HG02571 (cell line): ENCODE measurements at regions not wholly inside any gene's neighbourhood (a gene's known extent, or its start where the extent isn't known, plus 50 kb on each side); places are given as distances from the start of the nearest gene placed in this dataset.
"Not testable (repeated sequence)": the region's sequence is repeated elsewhere in the genome, so short reads cannot be mapped to it uniquely, and the experiment has no call there.

Experiments used
- ATAC-seq: cut with Tn5 transposase; IDR thresholded peaks from one replicate; pipeline ENCODE4 v1.9.1; 2021; ENCODE audit warnings: mild to moderate bottlenecking, moderate library complexity; ENCODE audit not compliant: unreplicated experiment

DNA sequence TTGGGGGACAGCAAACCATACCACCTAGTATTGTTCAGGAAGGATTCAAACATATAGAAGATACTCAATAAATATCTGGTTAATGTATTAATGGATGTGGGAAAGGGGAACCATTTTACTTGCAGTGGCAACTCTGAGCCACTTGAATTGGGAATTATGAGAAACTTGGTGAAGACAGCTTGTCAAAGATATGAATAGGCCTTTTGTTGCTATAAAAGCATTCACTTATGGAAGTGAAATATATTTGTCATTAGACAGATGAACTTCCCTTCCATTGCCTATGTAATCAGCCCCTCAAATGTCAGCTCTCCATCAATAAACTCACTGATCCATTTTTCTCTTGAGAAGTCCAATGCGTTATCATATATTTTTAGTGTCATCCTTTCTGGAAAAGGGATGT, 56.1 kb downstream of the GPR85 start:
- no peak for ATAC-seq

DNA sequence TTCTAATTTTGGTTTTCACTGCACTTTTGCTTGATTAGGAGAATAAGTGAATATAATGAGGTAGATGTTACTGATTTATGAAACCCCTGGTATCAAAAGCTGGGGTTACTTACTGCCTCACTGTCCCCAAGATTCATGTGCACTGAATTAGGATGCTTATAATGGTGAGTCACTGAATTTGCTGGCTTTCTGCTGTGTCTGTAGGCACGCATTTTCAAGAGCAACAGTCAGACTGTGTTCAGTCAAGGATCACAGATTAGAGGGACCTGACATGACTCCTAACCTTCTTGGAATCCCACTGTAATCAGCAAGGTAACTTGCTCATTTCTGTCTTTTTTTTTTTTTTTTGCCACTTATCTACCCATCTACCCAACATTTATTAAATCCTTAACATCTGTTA, 59.7 kb downstream of the GPR85 start:
- no peak for ATAC-seq

DNA sequence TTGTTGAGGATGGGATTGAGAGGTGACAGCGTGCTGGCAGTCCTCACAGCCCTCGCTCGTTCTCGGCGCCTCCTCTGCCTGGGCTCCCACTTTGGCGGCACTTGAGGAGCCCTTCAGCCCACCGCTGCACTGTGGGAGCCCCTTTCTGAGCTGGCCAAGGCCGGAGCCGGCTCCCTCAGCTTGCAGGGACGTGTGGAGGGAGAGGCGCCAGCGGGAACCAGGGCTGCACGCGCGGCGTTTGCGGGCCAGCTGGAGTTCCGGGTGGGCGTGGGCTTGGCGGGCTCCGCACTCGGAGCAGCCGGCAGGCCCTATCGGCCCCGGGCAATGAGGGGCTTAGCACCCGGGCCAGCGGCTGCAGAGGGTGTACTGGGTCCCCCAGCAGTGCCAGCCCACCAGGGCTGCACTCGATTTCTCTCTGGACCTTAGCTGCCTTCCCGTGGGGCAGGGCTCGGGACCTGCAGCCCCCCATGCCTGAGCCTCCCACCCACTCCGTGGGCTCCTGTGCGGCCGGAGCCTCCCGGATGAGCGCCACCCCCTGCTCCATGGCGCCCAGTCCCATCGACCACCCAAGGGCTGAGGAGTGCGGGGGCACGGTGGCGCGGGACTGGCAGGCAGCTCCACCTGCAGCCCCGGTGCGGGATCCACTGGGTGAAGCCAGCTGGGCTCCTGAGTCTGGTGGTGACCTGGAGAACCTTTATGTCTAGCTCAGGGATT, 69.3 kb downstream of the GPR85 start:
- not testable (repeated sequence) for ATAC-seq

DNA sequence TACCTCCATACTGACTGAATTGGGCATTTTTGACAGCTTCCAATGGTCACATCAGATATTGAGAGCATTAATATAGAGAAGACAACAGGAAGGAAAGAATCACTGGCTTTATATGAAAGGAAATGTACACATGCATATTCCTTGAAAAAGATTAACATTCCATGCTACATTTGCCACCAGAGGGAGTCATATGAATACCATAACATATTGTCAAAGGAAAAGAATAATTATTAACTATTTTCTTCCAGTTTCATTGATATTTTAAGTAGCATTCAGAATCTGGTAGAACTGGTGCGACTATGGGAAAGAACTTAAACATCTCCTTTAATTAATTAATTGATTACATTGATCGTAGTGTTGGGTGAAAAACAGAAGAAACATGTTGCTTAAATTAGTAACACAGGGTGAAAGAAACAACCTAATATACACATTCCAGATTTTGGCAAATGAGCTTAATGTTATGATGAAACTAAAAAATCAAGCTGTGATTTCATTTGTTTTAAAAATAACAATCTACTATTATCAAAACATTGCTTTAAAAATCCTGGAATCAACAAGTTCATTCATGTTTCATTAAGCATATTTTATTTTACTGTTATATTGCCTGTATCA, 71.5 kb downstream of the GPR85 start:
- no peak for ATAC-seq

DNA sequence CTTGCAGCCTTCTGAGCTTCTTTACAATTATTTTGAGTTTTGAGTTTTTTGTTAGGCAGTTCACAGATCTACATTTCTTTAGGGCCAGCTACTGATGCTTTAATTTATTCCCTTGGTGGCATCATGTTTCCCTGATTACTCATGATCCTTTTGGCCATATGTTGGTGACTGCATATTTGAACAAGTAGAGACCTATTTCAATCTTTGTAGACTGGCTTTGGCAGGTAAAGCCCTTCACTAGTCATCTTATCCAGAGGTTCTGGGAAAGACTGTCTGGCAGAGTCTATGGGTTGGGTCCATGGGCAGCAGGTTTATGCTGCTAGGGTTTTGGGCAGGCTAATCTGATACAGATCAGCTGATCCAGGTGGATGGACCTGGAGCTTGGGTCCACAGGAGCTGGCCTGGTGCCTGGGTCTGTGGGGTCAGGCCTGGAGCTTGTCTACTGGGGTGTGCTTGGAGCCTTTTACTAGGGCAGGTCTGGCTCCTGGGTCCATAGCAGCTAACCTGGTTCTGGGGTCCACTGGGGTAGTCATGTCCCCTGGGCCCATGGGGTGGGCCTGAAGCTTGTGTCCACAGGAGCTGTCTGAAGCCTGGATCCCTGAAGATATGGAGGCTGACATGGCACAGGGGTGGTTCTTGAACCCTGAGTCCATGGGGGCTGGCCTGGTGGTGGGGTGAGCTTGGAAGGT, 72.7 kb downstream of the GPR85 start:
- ATAC-seq: no peak

DNA sequence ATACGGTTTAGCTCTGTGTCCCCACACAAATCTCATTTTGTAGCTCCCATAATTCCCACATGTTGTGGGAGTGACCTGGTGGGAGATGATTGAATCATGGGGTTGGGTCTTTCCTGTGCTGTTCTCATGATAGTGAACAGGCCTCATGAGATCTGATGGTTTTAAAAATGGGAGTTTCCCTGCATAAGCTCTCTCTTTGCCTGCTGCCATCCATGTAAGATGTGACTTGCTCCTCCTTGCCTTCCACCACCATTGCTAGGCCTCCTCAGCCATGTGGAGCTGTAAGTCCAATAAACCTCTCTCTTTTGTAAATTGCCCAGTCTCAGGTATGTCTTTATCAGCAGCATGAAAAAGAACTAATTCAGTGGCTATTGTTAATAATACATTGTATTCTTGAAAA, 73.8 kb downstream of the GPR85 start:
- ATAC-seq: not testable (repeated sequence)

DNA sequence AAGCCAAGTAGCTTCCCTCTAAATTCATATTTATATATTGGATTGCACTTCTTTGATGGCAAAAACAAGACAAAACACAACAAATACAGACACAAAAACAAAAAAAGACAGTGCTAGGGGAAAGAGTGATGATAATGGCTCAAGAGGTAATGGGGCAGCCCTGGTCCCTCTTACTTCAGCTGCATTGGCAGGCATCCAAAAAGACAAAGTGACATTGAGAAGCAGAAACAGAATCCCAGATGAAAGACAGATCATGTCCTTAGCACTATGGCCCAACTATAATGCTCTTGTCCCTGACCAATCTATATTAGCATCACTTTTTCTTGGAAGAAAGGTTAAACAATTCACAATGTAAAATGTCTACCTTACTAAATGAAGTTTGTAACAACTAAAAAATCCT, 76.2 kb downstream of the GPR85 start:
- no peak for ATAC-seq

DNA sequence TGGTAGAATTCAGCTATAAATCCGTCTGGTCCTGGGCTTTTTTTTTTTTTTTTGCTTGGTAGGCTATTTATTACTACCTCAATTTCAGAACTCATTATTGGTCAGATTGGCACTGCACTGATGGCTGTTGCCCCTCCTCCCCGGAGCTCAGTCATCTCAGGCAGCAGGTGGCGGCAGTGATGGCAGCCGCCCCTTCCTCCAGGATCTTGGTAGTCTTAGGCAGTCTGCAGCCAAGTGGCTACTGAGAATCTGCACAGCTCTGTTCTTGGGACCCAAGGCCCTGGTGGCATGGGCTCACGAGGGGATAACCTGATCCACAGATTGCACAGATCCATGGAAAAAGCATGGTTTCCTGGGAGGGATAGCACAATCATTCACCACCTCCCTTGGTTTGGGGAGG, 77.9 kb downstream of the GPR85 start:
- ATAC-seq: no peak

DNA sequence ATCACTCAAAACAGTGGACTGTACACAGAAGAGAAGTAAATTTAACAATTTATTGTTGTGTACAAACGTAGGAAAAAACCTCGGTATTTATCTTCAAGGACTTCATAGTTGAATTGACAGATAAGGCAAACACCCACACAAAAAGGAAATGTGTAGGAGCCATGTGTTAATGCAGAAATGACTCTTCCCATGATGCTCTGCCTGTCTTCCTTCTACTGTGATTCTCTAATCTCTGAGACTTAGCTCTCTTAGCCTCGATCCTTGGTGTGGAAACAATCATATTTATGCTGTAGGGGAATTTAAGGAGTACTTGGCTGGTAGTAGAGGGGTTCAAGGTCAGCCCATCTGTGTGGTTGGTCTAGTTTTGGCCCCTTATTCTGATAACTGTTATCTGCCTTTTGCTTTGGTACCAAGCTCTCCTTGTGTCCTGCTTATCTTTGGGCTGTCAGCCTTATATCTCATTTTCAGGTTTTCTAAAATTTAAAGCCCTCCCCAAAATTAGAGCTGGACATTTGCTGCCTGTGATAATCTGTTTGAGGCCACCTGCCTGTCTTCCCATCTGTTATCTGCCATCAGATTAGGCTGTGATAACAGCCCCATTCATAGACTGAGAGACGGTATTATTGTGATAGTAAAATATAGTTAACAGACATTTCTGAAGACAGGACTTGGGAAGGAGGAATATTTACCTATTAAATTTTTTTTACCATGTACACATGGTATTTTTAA, 81.7 kb downstream of the GPR85 start:
- no peak for ATAC-seq

DNA sequence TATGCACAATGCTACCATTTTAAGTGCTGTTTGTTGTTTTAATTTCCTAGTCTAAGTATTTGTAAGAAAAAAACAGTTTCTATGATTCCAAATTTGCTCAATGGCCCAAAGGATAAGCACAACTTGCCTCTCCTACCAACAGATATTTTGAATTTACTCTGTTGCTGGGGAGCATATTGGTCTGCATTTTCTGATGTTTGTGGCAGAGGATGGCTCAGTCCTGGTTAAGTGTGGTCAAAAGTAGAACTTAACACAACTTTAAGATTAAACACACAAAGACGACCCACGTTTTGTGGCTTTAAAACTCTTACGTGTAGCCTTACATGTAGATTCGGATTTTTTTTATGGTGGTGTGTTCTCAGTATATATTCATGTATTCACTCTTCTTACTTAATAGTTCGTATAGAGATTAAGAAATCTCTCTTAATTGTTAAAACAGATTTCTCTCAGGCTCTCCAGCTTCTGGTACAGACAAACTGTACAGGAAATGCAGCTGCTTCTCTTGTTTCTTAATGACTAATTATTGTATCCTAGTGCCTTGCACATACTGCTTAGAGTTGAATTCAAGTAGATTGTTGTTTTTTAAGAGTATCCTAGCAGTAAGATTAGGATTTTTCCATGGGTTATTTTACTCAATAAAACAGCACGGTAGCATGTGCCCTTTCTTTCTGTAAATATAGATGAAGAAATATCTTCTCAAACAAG, 86.2 kb downstream of the GPR85 start:
- ATAC-seq: no peak

DNA sequence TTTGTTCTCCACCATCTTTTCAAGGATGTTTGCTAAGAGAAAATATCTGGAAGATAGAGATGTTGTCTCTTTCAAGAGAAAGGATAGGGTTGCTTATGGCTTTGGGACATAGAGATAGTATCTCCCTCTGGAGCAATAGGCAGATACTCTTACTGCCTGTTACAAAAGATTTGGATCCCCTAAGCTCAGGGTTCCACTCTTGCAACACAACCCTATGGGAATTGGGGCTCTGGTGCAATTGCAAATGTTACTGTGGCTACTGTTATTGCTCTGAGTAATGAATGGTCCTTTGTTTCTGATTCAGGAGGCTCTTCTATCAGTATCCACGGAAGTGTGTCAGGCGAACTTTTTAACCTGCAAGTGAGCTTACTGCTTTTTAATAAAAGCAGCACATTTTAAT, 88.8 kb downstream of the GPR85 start:
- ATAC-seq: no peak

DNA sequence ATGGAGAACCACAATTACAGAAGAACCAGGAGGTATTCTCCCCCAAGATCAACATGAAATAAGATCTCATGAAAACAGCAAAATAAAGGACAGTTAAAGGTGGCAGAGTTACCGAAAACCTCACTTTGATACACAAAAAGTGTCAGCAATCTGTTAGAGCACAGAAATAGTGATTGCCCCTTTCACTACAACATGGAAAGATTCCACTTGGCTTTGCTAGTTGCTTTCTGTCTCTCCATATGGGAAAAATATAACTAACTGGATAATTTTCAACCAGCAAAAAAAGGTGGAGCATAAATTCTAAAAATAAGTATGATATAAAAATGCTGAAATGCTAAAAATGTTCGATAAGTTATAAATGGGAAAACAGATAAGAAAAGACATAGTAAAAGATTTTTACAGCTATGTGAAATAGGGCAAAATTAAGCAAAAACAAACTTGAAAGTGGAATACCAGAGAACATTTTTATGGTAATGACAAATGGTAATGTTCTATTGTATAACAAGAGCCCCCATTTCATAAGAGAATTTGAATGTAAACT, 90.2 kb downstream of the GPR85 start:
- ATAC-seq: no peak

DNA sequence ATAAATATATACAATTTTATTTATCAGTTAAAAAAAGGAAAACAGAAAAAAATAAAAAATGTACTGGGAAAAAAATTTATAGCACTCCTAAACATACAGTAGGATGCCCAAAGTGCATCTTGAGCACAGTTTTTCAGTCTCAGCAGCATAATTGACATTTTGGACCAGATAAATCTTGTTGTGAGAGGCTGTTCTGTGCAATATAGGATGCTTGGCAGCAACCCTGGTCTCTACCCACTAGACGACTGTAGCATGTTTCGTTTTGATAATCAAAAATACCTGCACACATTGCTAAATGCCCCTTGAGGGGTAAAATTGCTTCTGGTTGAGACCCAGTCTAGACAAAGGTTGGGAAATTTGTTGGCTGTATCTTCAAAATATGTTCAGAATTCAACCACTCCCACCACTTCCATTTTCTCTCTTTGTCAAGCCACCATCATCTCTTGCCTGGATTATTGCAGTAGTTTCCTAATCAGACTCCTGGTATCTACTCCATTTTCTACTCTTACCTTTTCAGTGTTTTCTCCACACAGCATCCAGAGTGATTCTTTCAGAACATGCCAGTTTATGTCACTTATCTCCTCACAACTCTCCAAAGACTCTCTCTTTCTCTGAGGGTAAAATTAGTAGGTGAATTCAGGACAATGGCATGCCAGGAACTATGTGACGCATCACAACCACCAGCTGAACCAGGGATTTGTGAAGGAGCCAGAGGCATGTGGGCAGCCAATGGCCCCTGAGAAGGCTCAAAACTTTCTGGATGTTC, 91.4 kb downstream of the GPR85 start:
- no peak for ATAC-seq

DNA sequence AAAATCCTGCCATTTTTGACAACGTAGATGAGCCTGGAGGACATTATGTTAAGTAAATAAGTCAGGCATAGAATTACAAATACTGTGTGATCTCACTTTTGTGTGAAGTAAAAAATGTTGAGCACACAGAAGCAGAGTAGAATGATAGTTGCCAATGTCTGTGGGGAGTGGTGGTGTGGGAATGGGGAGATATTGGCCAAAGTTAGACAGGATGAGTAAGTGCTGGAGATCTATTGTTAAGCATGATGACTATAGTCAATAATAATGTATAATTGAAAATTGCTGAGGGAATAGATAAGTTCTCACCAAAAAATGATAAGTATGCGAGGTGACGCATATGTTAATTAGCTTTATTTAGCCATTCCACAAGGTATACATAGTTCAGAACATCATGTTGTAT, 92.0 kb downstream of the GPR85 start:
- ATAC-seq: no peak

DNA sequence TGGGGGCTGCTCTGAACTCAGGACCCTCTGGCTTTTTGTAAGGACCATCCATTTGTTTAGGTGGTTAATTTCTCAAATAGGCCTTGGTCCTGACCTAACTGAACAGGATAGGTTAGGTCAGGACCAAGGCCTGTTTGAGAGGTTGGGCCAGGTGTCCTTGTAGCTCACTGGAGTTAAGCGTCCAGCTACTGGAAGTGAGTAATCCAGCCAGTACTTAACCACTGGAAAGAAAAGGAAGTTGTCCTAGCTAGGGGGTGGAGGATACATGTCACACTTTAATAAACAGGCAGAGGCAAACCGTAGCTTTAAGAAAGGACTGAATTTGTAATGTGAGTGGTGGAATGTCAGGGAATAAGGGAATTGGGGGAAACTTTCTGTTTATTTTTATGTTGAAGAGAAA, 96.0 kb downstream of the GPR85 start:
- no peak for ATAC-seq

DNA sequence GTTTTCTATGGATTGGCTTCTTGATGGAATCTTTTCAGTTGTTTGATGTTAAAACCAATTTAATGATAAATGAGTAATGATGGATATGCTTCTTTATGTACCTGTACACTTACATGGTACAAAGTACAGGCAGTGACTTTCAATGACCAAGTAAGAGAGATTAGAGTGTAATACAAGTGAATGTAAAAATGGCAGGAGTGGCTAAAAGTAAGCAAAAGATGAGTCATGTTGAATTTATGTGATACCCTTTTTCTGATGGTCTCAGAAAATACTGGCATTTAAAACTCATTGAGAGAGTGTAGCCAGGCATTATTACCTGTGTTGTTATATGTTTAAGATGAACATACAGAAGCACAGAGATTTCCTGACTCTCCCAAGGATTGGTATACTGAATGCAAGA, 97.1 kb downstream of the GPR85 start:
- no peak for ATAC-seq

DNA sequence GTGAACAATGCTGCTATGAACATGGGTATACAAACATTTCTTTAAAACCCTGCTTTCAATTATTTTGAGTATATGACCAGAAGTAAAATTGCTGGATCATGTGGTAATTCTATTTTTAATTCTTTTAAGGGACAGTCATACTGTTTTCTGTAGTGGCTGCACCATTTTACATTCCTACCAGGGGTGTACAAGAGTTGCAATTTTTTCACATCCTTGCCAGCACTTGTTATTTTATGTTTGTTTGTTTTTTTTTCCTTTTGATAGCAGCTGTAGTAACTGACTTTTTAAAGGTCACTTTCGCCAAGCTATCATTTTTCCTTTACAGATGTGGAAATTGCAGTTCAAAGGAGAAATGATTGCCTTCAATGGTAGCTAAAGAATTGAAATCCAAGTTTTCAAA, 99.5 kb downstream of the GPR85 start:
- ATAC-seq: no peak

DNA sequence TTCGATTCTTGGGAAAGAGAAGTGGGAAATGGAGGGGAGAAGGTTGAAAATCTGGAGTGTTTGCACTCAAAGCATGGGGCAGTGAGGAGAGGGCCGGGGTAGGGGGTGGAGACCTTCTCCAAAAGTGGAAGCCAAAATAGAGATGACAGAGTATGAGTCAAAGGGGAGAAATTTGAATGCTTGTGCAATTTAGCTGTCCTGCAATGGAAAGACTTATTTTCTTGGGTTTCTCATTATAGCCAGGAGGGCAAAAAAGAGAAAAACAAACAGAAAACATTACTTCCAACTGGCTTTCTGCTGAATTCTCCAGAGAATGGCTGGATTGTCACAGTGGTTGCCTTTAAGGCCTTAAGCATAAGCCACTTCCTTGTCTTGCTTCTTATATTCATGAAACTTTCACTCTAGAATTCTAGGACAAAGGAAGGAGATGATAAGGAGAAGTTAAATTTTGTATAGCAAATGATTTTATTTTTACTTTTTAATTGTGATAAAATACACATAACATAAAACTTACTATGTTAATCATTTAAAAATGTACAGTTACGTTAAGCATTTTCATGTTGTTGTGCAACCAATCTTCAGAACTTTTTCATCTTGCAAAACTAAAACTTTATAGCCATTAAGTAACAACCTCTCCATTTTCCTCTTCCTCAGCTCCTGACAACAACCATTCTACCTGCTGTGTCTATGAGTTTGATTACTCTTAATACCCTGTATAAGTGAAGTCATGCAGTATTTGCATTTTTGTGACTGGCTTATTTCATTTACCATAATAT, 100.2 kb downstream of the GPR85 start:
- ATAC-seq: no peak

DNA sequence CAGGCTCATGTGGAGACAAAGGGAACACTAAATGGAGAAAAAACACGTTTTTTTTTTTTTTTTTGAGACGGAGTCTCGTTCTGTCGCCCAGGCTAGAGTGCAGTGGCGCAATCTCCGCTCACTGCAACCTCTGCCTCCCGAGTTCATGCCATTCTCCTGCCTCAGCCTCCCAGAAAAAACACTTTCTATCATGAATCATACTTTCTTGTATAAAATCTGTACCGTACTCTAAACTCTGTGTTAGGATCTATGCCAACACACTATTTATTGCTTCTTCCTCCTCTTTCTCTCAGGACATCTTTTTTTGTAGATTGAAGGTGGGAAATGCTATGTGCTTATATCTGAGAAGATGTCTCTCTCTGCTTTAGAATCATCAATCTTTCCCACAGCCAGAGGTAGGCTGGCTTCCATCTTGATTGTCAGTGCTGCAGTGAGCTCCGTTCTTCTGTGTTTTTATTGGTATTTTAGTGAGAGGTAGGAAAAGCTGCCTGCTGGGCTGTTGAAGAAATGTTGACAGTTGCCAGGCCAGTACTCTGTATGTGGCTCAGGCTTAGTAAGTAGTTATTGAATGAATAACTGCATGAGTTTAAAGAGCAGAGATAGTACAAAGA, 101.1 kb downstream of the GPR85 start:
- ATAC-seq: no peak
